ENCODE measurements at regions not wholly inside any gene's neighbourhood (a gene's known extent, or its start where the extent isn't known, plus 50 kb on each side); places are given as distances from the start of the nearest gene placed in this dataset.

DNA sequence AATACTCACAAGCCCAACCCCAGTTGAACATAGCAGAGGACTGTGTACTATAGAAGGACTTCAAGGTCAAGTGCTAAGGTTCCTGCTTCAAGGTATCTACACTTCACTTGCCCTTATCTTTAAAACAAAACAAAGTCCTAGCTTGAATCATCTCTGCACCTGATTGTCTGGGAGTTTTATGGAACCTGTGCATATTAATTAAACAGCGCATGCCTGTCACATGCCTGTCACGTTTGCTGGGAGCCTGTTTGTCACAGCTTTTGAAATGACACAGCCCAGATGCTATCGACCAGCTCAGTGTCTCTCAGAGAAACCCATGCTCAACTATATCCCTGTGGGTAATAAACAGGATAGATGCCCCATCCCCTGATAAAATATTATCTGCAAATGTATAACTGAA lies 476.0 kb downstream of the ZSWIM6 start:
- TF ChIP-seq, protein P1, sequence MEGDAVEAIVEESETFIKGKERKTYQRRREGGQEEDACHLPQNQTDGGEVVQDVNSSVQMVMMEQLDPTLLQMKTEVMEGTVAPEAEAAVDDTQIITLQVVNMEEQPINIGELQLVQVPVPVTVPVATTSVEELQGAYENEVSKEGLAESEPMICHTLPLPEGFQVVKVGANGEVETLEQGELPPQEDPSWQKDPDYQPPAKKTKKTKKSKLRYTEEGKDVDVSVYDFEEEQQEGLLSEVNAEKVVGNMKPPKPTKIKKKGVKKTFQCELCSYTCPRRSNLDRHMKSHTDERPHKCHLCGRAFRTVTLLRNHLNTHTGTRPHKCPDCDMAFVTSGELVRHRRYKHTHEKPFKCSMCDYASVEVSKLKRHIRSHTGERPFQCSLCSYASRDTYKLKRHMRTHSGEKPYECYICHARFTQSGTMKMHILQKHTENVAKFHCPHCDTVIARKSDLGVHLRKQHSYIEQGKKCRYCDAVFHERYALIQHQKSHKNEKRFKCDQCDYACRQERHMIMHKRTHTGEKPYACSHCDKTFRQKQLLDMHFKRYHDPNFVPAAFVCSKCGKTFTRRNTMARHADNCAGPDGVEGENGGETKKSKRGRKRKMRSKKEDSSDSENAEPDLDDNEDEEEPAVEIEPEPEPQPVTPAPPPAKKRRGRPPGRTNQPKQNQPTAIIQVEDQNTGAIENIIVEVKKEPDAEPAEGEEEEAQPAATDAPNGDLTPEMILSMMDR (IDR thresholded peaks at IDR 0.05) = no peak
- no peak for TF ChIP-seq POLR2A (IDR thresholded peaks at IDR 0.05)
